Breast epithelium (tissue), 4 donors: ENCODE measurements at regions not wholly inside any gene's neighbourhood (a gene's known extent, or its start where the extent isn't known, plus 50 kb on each side); places are given as distances from the start of the nearest gene placed in this dataset.

Source experiments
- DNase-seq, 2 donors: peaks; one replicate each; pipeline ENCODE4 v3.0.0-alpha.2; 2019; ENCODE audit warnings: low spot score in 2 of 2
- H3K27ac ChIP-seq, 2 donors: fragments of 200-600 bp; sonication (generic) in 1 of 2; one replicate each; pipeline ENCODE4 v1.5.1; 2016 to 2019; ENCODE audit warnings: mild to moderate bottlenecking in 1 of 2
- H3K27me3 ChIP-seq, 2 donors: fragments of 200-600 bp; sonication (generic) in 1 of 2; one replicate each; pipeline versions ENCODE4 v1.5.1 to v1.6.0; 2017 to 2019; ENCODE audit warnings: control low read depth in 1 of 2, mild to moderate bottlenecking in 1 of 2
- H3K36me3 ChIP-seq: fragments of 200-600 bp; one replicate; pipeline ENCODE4 v1.5.1; 2019
- H3K4me1 ChIP-seq, 2 donors: fragments of 200-600 bp; sonication (generic); one replicate each; pipeline ENCODE4 v1.5.1; 2016 to 2019; ENCODE audit warnings: control low read depth in 1 of 2
- H3K4me3 ChIP-seq, 3 donors: fragments of 200-600 bp; sonication (generic); 1 replicate in 2 of 3; 2 replicates in 1 of 3; pipeline ENCODE4 v1.5.1; 2016 to 2019; ENCODE audit warnings: mild to moderate bottlenecking in 3 of 3, moderate library complexity in 2 of 3
- H3K9me3 ChIP-seq, 2 donors: fragments of 200-600 bp; sonication (generic) in 1 of 2; one replicate each; pipeline ENCODE4 v1.5.1; 2016 to 2019; ENCODE audit warnings: control low read depth in 1 of 2
- CTCF ChIP-seq, 3 donors: fragments of 450-650 bp; IDR thresholded peaks; one replicate each; pipeline ENCODE4 v1.5.1; 2016 to 2017; ENCODE audit warnings: antibody characterized with exemption in 3 of 3, mild to moderate bottlenecking in 3 of 3, moderate library complexity in 3 of 3
- POLR2A ChIP-seq: fragments of 450-650 bp; IDR thresholded peaks from one replicate; pipeline ENCODE4 v1.6.1; 2016; ENCODE audit warnings: antibody characterized with exemption, mild to moderate bottlenecking, moderate library complexity
- POLR2AphosphoS5 ChIP-seq, 3 donors: sonication (generic); formaldehyde crosslinking; IDR thresholded peaks; one replicate each; pipeline ENCODE4 v1.6.1; 2017; ENCODE audit warnings: antibody characterized with exemption in 3 of 3
- intact Hi-C: fragments of 100-400 bp; cut with DNase I; formaldehyde crosslinking; loops from one replicate; pipeline ENCODE4 v1.15.1; 2023; ENCODE audit warnings: low total_unique reads

DNA sequence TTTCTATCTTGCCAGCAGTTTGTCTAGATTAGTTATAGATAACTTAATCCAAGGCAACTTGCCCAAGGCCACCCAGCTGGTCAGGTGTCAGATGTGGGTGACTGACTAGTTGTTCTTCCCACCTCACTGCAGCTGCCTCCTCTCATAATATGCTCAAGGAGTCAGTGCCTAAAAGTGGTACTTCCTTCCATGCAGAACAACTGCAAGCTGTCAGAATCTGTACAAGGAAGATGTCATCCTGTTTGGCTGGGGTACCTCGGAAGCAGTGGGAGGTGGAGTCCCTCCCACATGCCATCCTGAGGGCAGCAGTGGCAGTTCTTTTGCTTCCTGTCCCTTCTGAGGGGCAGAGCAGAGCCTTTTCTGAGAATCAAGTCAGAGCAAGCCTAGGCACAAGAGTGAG is 193.2 kb upstream of the RFC3 start:
- H3K4me1 ChIP-seq = no peaks in the 10 kb centered on the region
- H3K27me3 ChIP-seq = no peaks in the 10 kb centered on the region
- DNase-seq = no peak
- no peaks in the 10 kb centered on the region for H3K36me3 ChIP-seq
- no peak overlapping the region for H3K27ac ChIP-seq
- intact Hi-C loops = no loop called here
- TF ChIP-seq CTCF (IDR thresholded peaks at IDR 0.05) (no peak), POLR2AphosphoS5 (IDR thresholded peaks at IDR 0.05) (no peak), POLR2A (no peak)
- H3K4me3 ChIP-seq = no peak overlapping the region
- H3K9me3 ChIP-seq = no peaks in the 10 kb centered on the region

DNA sequence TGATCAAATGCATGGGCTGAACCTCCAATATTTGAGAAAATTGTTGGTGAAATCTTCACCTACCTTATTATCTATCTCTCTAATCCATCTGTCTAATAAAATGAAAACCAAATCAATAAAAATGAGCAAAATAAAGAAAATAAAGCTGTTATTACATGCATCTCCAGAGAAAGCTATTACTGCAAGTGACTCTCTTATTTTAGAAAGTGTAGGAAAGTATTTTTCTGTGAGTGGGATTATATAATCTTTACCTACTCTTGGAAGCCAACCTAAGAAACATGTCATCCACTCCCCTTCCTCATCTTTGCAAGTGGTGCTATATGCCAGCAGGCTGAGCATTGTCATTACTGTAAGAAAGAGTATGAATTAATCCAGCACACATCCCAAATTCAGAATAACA is 191.5 kb upstream of the RFC3 start:
- no peaks in the 10 kb centered on the region for H3K27me3 ChIP-seq
- H3K4me1 ChIP-seq = no peaks in the 10 kb centered on the region
- no peaks in the 10 kb centered on the region for H3K36me3 ChIP-seq
- no peak overlapping the region for H3K27ac ChIP-seq
- intact Hi-C loops = no loop called here
- H3K9me3 ChIP-seq = no peaks in the 10 kb centered on the region
- no peak for DNase-seq
- TF ChIP-seq POLR2A = no peak
- no peak for TF ChIP-seq POLR2AphosphoS5 (IDR thresholded peaks at IDR 0.05)
- TF ChIP-seq CTCF (IDR thresholded peaks at IDR 0.05) = no peak
- no peak overlapping the region for H3K4me3 ChIP-seq

- no peak for DNase-seq
- Histone ChIP-seq H3K27ac (no peak overlapping the region), H3K27me3 (no peaks in the 10 kb centered on the region), H3K4me3 (no peak overlapping the region), H3K9me3 (no peaks in the 10 kb centered on the region), H3K36me3 (no peaks in the 10 kb centered on the region), H3K4me1 (no peaks in the 10 kb centered on the region)
- TF ChIP-seq POLR2A (no peak), CTCF (IDR thresholded peaks at IDR 0.05) (no peak), POLR2AphosphoS5 (IDR thresholded peaks at IDR 0.05) (no peak)
- intact Hi-C loops = no loop called here
These were observed 189.3 kb upstream of the RFC3 start for GRCh38 chr13:33628662-33629061.

GRCh38 chr13:33629605-33630360 is 188.2 kb upstream of the RFC3 start:
- Histone ChIP-seq H3K4me3 (no peak overlapping the region), H3K4me1 (no peaks in the 10 kb centered on the region), H3K27me3 (no peaks in the 10 kb centered on the region), H3K36me3 (no peaks in the 10 kb centered on the region), H3K27ac (no peak overlapping the region), H3K9me3 (no peaks in the 10 kb centered on the region)
- DNase-seq = no peak
- TF ChIP-seq POLR2A = no peak
- TF ChIP-seq POLR2AphosphoS5 (IDR thresholded peaks at IDR 0.05) = no peak
- no peak for TF ChIP-seq CTCF (IDR thresholded peaks at IDR 0.05)
- intact Hi-C loops = no loop called here

- no peak for DNase-seq
- Histone ChIP-seq H3K27ac (no peak overlapping the region), H3K27me3 (no peaks in the 10 kb centered on the region), H3K36me3 (no peaks in the 10 kb centered on the region), H3K9me3 (no peaks in the 10 kb centered on the region), H3K4me3 (no peak overlapping the region), H3K4me1 (no peaks in the 10 kb centered on the region)
- TF ChIP-seq POLR2AphosphoS5 (IDR thresholded peaks at IDR 0.05) (no peak), CTCF (IDR thresholded peaks at IDR 0.05) (no peak), POLR2A (no peak)
- intact Hi-C loops = no loop called here
These were observed 184.0 kb upstream of the RFC3 start for GRCh38 chr13:33633701-33634545.
